ENCODE measurements at regions not wholly inside any gene's neighbourhood (a gene's known extent, or its start where the extent isn't known, plus 50 kb on each side); places are given as distances from the start of the nearest gene placed in this dataset.

DNA sequence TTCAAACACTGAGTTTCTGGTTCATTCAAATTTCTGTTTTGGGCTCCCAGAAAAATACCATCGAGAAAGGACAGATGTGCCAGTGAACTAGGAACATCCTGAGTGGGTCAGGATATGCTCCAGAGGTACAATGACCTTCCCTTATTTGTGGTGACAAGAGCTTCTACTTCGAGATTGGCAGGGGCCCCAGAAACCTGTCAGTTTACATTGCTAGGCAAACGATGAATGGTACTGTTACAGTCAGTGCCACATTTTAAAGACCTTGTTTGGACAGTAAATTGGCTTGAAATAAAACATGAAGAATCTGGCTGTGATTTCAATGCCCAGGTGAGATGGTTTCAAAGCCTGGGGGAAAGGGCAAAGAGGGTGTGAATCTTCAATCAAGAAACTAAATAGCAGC is 454.5 kb upstream of the ID4 start:
- no peak for ATAC-seq
- intact Hi-C loops (cut with DNase I), result no loop called here
- H3K4me1 ChIP-seq, result no peaks in the 10 kb centered on the region
- peak in 2 of 4 donors; percentile 8 to 13 for DNase-seq
- TF ChIP-seq, protein P1, sequence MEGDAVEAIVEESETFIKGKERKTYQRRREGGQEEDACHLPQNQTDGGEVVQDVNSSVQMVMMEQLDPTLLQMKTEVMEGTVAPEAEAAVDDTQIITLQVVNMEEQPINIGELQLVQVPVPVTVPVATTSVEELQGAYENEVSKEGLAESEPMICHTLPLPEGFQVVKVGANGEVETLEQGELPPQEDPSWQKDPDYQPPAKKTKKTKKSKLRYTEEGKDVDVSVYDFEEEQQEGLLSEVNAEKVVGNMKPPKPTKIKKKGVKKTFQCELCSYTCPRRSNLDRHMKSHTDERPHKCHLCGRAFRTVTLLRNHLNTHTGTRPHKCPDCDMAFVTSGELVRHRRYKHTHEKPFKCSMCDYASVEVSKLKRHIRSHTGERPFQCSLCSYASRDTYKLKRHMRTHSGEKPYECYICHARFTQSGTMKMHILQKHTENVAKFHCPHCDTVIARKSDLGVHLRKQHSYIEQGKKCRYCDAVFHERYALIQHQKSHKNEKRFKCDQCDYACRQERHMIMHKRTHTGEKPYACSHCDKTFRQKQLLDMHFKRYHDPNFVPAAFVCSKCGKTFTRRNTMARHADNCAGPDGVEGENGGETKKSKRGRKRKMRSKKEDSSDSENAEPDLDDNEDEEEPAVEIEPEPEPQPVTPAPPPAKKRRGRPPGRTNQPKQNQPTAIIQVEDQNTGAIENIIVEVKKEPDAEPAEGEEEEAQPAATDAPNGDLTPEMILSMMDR (IDR thresholded peaks at IDR 0.05), result no peak
- no peak for TF ChIP-seq POLR2A (IDR thresholded peaks at IDR 0.05)
- no peaks in the 10 kb centered on the region for H3K27me3 ChIP-seq
- no peaks in the 10 kb centered on the region for H3K36me3 ChIP-seq (replicated peaks in 1 of 2; ENCODE audit: insufficient read depth in 1 of 2, low read depth in 2 of 2)
- WGBS, 2 donors, result 23 to 34% methylated on average over 3 of the region's 3 CpGs
- no peak overlapping the region for H3K27ac ChIP-seq
- no peaks in the 10 kb centered on the region for H3K9me3 ChIP-seq
- no peak overlapping the region for H3K4me3 ChIP-seq

DNA sequence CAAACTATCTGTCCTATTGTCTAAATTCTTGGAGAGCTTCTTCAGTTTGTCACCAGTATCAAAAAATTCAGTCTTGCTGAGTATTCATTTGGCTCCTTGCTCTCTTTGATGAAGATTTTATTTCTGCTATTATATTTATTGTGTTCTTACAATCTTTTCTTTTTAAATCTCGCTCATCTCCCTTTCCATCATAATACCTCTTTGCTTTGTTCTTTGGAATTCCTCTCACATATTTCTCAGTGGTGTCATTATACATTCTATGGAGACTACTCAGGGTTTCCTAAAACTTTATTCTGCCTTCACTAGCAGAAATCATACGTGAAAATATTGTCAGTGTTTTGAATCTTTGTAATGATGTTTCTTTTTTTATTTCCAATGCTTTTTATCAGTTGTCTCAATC is 445.2 kb upstream of the ID4 start:
- no peaks in the 10 kb centered on the region for H3K27me3 ChIP-seq
- DNase-seq, result no peak
- no peak for TF ChIP-seq POLR2A (IDR thresholded peaks at IDR 0.05)
- TF ChIP-seq, protein P1 (IDR thresholded peaks at IDR 0.05), result no peak
- no peak overlapping the region for H3K4me3 ChIP-seq
- 32 to 52% methylated on average over 2 of the region's 2 CpGs for WGBS, 2 donors
- no peak overlapping the region for H3K27ac ChIP-seq
- intact Hi-C loops (cut with DNase I), result no loop called here
- H3K4me1 ChIP-seq, result no peaks in the 10 kb centered on the region
- no peaks in the 10 kb centered on the region for H3K36me3 ChIP-seq (replicated peaks in 1 of 2; ENCODE audit: insufficient read depth in 1 of 2, low read depth in 2 of 2)
- no peaks in the 10 kb centered on the region for H3K9me3 ChIP-seq
- ATAC-seq, result no peak

DNA sequence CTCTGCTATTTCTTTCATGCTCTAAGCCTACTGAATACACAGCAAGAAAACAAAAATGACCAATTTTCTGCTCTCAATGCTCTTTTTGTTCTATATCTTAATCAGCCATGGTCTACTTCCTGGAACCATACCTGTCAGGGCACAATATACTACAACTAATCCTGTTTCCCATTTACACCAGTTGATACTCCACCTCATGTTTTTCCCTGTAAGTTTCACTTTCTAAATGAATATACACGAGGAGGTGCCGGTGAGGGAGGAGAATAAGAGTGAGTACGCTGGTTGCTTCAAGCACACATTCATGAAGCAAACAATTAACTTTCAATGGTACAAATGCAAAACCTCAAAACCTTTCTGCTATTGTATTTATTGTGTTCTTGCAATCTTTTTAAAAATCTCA is 443.1 kb upstream of the ID4 start:
- Histone ChIP-seq H3K27me3 (no peaks in the 10 kb centered on the region), H3K36me3 (replicated peaks in 1 of 2; ENCODE audit: insufficient read depth in 1 of 2, low read depth in 2 of 2) (no peaks in the 10 kb centered on the region), H3K27ac (no peak overlapping the region), H3K9me3 (no peaks in the 10 kb centered on the region), H3K4me1 (no peaks in the 10 kb centered on the region), H3K4me3 (no peak overlapping the region)
- no peak for TF ChIP-seq POLR2A (IDR thresholded peaks at IDR 0.05)
- TF ChIP-seq, protein P1 (IDR thresholded peaks at IDR 0.05), result no peak
- DNase-seq (no peak), ATAC-seq (no peak)
- intact Hi-C loops (cut with DNase I), result no loop called here
- WGBS, 2 donors, result 61 to 77% methylated on average over 3 of the region's 3 CpGs

DNA sequence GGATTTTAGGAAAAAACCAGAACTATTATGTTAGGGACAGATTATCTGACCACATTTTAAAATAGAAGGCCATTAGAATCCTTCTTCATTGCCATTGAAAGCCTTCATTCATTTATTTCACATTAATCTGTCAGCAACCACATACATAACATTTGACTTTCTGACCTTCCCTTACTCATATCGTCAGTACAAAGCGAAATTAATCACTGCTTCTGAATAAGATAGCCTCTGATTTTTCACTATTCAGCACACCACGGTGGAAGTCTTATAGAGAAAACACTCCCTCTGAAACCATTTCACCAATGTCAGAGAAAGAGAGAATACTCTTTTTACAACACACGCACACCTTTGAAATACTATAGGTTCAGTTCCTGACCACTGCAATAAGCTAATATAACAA is 442.5 kb upstream of the ID4 start:
- 38 to 40% methylated on average over 4 of the region's 4 CpGs for WGBS, 2 donors
- H3K27me3 ChIP-seq, result no peaks in the 10 kb centered on the region
- DNase-seq, result no peak
- no peaks in the 10 kb centered on the region for H3K4me1 ChIP-seq
- H3K36me3 ChIP-seq (replicated peaks in 1 of 2; ENCODE audit: insufficient read depth in 1 of 2, low read depth in 2 of 2), result no peaks in the 10 kb centered on the region
- TF ChIP-seq POLR2A (IDR thresholded peaks at IDR 0.05), result no peak
- TF ChIP-seq, protein P1 (IDR thresholded peaks at IDR 0.05), result no peak
- no peak overlapping the region for H3K4me3 ChIP-seq
- no peak for ATAC-seq
- intact Hi-C loops (cut with DNase I), result no loop called here
- H3K9me3 ChIP-seq, result no peaks in the 10 kb centered on the region
- H3K27ac ChIP-seq, result no peak overlapping the region

DNA sequence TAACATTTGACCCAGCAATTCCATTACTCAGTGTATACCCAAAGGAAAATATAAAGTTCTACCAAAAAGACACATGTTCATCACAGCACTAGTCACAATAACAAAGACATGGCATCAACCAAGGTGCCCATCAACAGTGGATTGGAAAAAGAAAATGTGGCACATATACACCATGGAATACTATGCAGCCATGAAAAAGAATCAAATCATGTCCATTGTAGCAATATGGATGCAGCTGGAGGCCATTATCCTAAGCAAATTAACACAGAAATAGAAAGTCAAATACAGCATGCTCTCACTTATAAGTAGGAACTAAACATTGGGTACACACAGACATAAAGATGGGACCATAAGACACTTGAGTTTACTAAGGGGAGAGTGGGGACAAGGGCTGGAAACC is 441.9 kb upstream of the ID4 start:
- H3K4me3 ChIP-seq, result no peak overlapping the region
- no peaks in the 10 kb centered on the region for H3K9me3 ChIP-seq
- TF ChIP-seq, protein P1 (IDR thresholded peaks at IDR 0.05), result no peak
- TF ChIP-seq POLR2A (IDR thresholded peaks at IDR 0.05), result no peak
- DNase-seq (no peak), ATAC-seq (no peak)
- H3K27me3 ChIP-seq, result no peaks in the 10 kb centered on the region
- no peaks in the 10 kb centered on the region for H3K36me3 ChIP-seq (replicated peaks in 1 of 2; ENCODE audit: insufficient read depth in 1 of 2, low read depth in 2 of 2)
- no peak overlapping the region for H3K27ac ChIP-seq
- no peaks in the 10 kb centered on the region for H3K4me1 ChIP-seq
- intact Hi-C loops (cut with DNase I), result no loop called here
